GM18517 (cell line): ENCODE measurements at regions not wholly inside any gene's neighbourhood (a gene's known extent, or its start where the extent isn't known, plus 50 kb on each side); places are given as distances from the start of the nearest gene placed in this dataset.
"Not testable (repeated sequence)": the region's sequence is repeated elsewhere in the genome, so short reads cannot be mapped to it uniquely, and the experiment has no call there.

Experiments used
- ATAC-seq: cut with Tn5 transposase; IDR thresholded peaks from one replicate; pipeline ENCODE4 v1.9.1; 2021; ENCODE audit warnings: mild to moderate bottlenecking, moderate library complexity; ENCODE audit not compliant: unreplicated experiment

DNA sequence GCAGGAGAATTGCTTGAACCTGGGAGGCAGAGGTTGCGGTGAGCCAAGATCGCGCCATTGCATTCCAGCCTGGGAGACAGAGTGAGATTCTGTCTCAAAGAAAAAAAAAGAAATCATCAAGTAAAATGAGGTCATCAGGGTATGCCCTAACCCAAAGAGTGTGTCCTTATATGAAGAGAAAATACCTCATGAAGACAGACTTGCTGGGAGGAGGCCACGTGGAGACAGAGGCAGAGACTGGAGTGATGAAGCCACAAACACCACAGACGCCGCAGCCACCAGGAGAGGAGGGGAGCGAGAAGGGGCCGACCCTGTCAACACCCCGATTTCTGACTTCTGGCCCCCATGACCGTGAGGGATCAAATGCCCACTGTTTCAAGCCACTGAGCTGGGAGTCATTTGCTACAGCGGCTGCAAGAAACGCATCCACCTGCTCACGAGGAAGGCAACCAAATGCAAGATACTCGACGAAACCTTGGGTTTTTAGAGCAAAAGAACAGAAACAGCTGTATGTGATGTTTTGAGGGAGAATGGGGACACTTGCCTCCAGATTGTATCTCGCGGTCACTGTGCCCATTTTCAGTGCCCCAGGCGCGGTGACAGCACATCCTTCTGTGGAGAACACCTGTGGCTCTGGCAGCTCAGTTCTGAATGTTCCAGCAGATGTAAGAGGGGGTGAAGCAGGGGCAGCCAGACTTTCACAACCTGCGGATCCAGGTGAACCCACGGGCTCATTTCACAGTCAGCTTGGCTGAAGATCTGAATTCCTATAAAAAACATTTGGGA, 1317.2 kb downstream of the TBC1D22A start:
- no peak for ATAC-seq

DNA sequence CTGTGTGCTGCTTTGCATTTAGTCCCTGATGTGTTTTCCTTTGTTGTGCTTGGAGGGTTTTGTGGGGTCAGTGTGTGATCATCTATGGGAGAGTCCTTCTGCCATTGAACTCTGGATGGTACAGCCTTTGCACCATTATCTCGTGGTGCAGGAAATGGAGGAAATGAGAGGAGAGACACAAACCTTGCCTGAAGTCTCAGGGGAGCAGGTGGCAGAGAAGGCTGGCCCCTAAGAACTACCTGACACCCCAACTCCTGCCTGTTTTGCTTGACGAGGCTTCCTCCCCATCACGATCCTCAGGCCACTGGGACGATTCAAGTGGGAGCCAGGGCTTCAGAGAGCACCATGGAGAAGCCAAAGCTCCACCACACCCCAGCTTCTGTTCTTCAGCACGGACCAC, 1316.4 kb downstream of the TBC1D22A start:
- no peak for ATAC-seq

GRCh38 chr22:48077699-48078098, 1315.2 kb downstream of the TBC1D22A start:
- ATAC-seq, result no peak

- ATAC-seq, result no peak
Measured at GRCh38 chr22:48076008-48076407, 1313.6 kb downstream of the TBC1D22A start.

GRCh38 chr22:48075604-48076003, 1313.2 kb downstream of the TBC1D22A start:
- no peak for ATAC-seq

DNA sequence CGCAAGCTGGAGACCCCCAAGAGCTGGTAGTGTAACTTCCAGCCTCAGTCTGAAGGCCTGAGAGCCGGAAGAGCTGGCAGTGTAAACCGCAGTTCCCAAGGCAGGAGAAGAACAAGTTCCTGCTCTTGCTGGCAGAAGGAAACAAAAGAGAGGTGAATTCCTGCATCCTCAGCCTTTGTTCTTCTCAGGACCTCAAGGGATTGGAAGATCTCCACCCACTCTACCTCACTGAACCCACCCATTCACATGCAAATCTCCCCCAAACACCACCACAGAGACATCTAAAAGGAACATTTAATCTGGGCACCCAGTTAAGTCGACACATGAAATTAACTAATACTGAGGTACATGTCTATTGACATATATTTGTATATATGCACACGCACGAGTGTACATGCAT, 1310.3 kb downstream of the TBC1D22A start:
- no peak for ATAC-seq

DNA sequence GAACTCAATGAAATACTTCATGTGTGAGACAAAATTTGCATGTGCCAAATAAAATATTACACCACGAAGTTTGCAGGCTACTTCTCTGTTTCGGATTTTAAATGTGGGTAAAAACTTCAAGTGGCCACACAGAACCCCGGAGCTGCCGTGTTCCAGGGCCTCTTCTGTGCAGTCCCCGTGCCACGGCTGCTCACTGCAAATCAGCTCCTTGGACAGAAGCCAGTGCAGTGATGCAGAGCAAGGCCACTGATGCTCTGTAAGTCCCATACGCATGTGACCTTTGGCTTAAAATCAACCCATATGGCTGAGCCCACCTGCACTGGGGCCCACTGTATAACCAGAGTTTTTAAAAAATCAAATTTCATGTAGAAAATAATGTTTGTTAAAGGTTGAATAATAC, 1309.4 kb downstream of the TBC1D22A start:
- ATAC-seq, result no peak

- no peak for ATAC-seq
Measured at GRCh38 chr22:48071305-48071704, 1308.9 kb downstream of the TBC1D22A start.

GRCh38 chr22:48070760-48071159, 1308.3 kb downstream of the TBC1D22A start:
- no peak for ATAC-seq

DNA sequence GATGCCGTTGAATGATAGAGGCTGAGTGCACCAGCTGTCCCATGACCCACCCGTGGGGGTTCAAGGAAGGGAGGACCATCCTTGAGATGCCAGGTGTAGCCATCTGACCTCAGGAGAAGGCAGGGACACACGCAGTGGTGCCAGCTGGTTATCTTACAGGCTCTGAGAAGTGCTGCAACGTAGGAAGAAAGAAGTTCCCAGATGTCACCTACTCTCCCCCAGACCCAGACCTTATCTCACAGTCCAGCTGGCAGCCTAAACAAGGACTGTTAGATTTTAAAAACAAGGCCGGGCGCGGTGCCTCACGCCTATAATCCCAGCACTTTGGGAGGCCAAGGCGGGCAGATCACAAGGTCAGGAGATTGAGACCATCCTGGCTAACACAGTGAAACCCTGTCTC, 1307.6 kb downstream of the TBC1D22A start:
- ATAC-seq, result no peak

- no peak for ATAC-seq
Measured at GRCh38 chr22:48069256-48069655, 1306.8 kb downstream of the TBC1D22A start.

- ATAC-seq, result no peak
Measured at GRCh38 chr22:48068323-48068885, 1306.0 kb downstream of the TBC1D22A start.

DNA sequence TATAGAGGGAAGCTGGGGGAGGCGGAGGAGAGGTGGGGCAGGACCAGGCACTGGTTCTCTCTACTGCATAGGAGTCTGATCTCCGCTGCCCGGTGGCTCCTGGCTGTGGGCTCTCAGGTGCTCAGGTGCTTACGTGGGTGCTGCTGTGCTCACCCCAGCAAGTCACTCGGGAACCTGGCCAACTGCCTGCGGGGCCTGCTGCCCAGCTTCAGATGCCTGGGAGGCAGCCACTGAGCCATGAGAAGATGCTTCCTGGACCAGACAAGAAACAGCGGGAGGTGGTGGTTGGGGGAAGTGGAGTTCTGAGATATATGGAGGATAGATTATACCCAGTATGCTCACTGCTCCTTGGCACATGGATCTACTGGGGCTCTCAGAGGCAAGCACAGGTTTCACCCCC, 1303.4 kb downstream of the TBC1D22A start:
- no peak for ATAC-seq

GRCh38 chr22:48061726-48062125, 1299.3 kb downstream of the TBC1D22A start:
- no peak for ATAC-seq

- no peak for ATAC-seq
Measured at GRCh38 chr22:48060266-48060665, 1297.8 kb downstream of the TBC1D22A start.

GRCh38 chr22:48059521-48059920, 1297.1 kb downstream of the TBC1D22A start:
- ATAC-seq, result not testable (repeated sequence)

DNA sequence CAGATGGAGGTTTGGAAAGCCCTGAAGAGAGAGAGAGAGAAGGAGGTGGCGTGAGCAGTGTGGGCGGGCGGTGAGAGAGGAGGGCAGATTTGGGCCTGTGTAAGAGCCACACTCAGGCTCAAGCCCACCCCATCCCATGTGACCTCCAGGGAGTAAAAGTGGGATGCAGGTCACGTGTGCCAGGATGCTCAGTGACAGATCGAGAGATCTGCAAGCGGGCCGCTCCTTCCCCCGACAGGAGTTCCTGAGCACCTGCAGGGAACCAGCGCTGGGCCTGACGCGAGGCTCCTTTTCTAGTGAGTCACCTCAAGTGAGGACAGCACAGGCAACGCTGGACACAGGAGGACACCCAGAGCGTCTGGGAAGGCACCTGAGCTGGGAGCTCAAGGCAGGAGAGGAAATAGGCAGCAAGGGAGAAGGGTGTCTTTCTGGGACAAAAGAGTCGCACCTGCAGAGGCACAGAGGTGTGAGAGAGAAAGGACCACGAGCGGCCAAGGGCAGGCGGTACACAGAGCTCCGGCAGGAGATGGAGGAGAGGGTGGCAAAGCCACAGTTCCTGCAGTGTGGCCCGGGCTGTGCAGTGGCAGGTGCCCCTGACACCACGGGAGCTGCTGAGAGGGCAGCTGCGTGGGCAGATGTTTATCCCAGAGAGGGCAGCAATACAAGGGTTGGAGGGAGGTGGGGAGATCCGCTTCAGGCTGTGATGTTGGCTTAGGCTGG, 1294.8 kb downstream of the TBC1D22A start:
- no peak for ATAC-seq

DNA sequence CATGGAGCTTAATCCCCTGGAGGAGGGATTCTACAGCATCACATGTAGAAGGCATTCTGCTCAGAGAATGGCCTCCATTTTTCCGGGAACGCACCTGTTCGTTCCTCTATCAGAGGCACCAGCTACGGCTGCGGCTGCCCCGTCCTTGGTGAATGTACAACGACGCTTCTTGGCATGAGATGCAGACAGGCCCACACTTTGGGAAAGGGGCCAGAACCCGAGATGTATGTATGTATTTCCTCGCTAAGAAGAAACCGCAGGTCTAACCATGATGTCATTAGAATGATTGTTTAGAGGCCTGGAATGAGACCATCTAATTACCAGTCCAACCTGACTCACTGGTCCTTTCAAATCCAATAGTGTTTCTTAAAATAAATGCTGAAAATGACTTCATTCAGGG, 1293.4 kb downstream of the TBC1D22A start:
- no peak for ATAC-seq

DNA sequence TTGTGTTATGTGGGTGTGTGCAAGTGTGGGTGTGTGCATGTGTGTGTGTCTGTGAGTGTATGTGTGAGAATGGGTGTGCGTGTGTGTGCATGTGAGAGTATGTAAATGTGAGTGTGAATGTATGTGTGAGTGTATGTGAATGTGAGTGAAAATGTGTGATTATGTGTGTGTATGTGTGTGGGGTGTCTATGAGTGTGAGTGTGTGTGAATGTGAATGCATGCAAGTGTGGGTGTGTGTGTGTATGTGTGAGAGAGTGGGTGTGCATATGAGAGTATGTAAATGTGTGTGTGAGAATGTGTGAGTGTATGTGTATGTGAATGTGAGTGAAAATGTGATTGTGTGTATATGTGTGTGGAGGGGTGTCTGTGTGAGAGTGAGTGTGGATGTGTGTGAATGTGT, 1292.7 kb downstream of the TBC1D22A start:
- ATAC-seq, result no peak

DNA sequence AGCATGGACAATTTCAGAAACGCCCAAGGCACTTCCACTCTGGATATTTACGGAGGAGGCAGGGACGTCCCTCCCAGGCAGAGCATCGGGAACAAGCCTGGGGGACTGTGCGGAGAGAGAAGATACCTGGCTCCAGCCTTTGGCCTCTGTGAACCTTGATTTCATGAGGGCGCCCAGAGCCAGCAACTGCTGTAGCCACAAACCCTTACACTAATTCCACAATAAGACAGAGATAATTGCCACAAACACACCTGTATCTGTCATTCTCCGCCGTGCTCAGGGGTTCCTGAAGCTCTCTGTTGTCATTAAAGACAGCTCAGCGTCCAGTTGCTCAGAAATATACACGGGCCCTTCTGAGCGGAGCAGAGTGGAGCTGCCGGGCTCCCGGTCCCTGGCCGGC, 1292.1 kb downstream of the TBC1D22A start:
- no peak for ATAC-seq

GRCh38 chr22:48053973-48054372, 1291.5 kb downstream of the TBC1D22A start:
- ATAC-seq, result no peak

GRCh38 chr22:48053486-48053885, 1291.0 kb downstream of the TBC1D22A start:
- no peak for ATAC-seq
